GM23338 (cell line): ENCODE measurements at regions not wholly inside any gene's neighbourhood (a gene's known extent, or its start where the extent isn't known, plus 50 kb on each side); places are given as distances from the start of the nearest gene placed in this dataset.
"Not testable (repeated sequence)": the region's sequence is repeated elsewhere in the genome, so short reads cannot be mapped to it uniquely, and the experiment has no call there.

Experiments
- CTCF ChIP-seq, 2 experiments: fragments of 200-600 bp in 1 of 2; sonication (generic) in 1 of 2; conservative IDR thresholded peaks; 2 replicates each; pipeline versions ENCODE4 v1.5.1 to v1.6.1; 2016 to 2017; ENCODE audit warnings: antibody characterized with exemption in 2 of 2, low read depth in 2 of 2, mild to moderate bottlenecking in 2 of 2, moderate library complexity in 1 of 2
- POLR2AphosphoS5 ChIP-seq: IDR thresholded peaks from 2 replicates; pipeline ENCODE4 v1.6.1; 2016; ENCODE audit warnings: antibody characterized with exemption, low read depth

GRCh38 chr21:5055027-5055754 lies 5466.2 kb upstream of the TPTE start:
- TF ChIP-seq CTCF (conservative IDR thresholded peaks at IDR 0.05; ENCODE audit: low read depth in 2 of 2); POLR2AphosphoS5: not testable (repeated sequence)
